ENCODE measurements at regions not wholly inside any gene's neighbourhood (a gene's known extent, or its start where the extent isn't known, plus 50 kb on each side); places are given as distances from the start of the nearest gene placed in this dataset.

GRCh38 chr7:85669225-85669624 lies 482.4 kb upstream of the SEMA3D start:
- no peak for TF ChIP-seq POLR2A (IDR thresholded peaks at IDR 0.05)
- TF ChIP-seq CTCF (IDR thresholded peaks at IDR 0.05) = no peak
- TF ChIP-seq POLR2AphosphoS5 (IDR thresholded peaks at IDR 0.05) = no peak
- TF ChIP-seq EP300 (IDR thresholded peaks at IDR 0.05) = no peak
